DND-41 (cell line): ENCODE measurements at regions not wholly inside any gene's neighbourhood (a gene's known extent, or its start where the extent isn't known, plus 50 kb on each side); places are given as distances from the start of the nearest gene placed in this dataset.
"Not testable (repeated sequence)": the region's sequence is repeated elsewhere in the genome, so short reads cannot be mapped to it uniquely, and the experiment has no call there.

Experiments used
- EZH2 ChIP-seq: IDR thresholded peaks from 3 replicates; pipeline ENCODE4 v1.6.1; 2012; ENCODE audit warnings: borderline replicate concordance, low read depth, mild to moderate bottlenecking, moderate library complexity, low read length, inconsistent platforms; ENCODE audit not compliant: severe bottlenecking
- TF ChIP-seq, protein P1 (sequence below): IDR thresholded peaks from 2 replicates; pipeline ENCODE4 v1.5.1; 2012; ENCODE audit warnings: borderline replicate concordance, low read length, moderate library complexity, mild to moderate bottlenecking; ENCODE audit not compliant: poor library complexity, severe bottlenecking; ENCODE audit errors: extremely low read depth

DNA sequence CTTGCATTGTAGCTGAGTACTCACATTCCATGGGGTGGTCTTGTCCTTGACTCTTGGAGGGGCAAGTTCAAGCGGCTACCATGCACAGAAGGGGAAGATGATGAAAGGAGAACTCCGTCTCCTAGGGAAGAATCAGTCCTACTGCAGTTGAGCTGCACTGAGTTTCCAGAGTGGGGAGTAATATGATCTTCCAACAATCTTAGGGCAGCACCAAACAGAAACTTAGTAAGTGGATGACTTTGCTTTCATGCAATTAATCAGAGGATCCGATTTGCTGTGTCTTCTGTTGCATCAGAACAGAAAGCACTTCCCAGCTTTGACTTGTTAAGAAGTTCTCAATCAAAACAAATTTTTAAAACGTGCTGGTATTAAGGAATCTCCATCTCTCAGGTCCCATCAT is 2727.6 kb upstream of the TPTE start:
- TF ChIP-seq, protein P1, sequence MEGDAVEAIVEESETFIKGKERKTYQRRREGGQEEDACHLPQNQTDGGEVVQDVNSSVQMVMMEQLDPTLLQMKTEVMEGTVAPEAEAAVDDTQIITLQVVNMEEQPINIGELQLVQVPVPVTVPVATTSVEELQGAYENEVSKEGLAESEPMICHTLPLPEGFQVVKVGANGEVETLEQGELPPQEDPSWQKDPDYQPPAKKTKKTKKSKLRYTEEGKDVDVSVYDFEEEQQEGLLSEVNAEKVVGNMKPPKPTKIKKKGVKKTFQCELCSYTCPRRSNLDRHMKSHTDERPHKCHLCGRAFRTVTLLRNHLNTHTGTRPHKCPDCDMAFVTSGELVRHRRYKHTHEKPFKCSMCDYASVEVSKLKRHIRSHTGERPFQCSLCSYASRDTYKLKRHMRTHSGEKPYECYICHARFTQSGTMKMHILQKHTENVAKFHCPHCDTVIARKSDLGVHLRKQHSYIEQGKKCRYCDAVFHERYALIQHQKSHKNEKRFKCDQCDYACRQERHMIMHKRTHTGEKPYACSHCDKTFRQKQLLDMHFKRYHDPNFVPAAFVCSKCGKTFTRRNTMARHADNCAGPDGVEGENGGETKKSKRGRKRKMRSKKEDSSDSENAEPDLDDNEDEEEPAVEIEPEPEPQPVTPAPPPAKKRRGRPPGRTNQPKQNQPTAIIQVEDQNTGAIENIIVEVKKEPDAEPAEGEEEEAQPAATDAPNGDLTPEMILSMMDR, result not testable (repeated sequence)
- TF ChIP-seq EZH2, result not testable (repeated sequence)
